B cell (primary cell): ENCODE measurements at regions not wholly inside any gene's neighbourhood (a gene's known extent, or its start where the extent isn't known, plus 50 kb on each side); places are given as distances from the start of the nearest gene placed in this dataset.

Experiments
- ATAC-seq: fragments of 200-7000 bp; cut with Tn5 transposase; one replicate; pipeline ENCODE4 v1.10.0; 2021; ENCODE audit warnings: low read depth, mild to moderate bottlenecking, moderate number of reproducible peaks, moderate library complexity
- CTCF ChIA-PET: fragments of 350-600 bp; sonication (Branson Sonifier 250); formaldehyde crosslinking; loops from one replicate; lab custom pipeline; 2021; ENCODE audit warnings: antibody characterized with exemption, inconsistent platforms; lab: Charles Lee
- POLR2A ChIA-PET: fragments of 350-600 bp; sonication (Branson Sonifier 250); formaldehyde crosslinking; loops from one replicate; lab custom pipeline; 2021; ENCODE audit warnings: antibody characterized with exemption; lab: Charles Lee
- DNase-seq: peaks from one replicate; pipeline ENCODE4 v3.0.0; 2013
- H2AFZ ChIP-seq: 2 replicates; pipeline ENCODE4 v1.6.1; 2012; ENCODE audit warnings: mild to moderate bottlenecking, low read depth, low read length; ENCODE audit not compliant: insufficient read depth, poor library complexity, severe bottlenecking
- H3K27ac ChIP-seq, 2 donors: 1 replicate in 1 of 2; 2 replicates in 1 of 2; pipeline ENCODE4 v1.5.1; 2012 to 2013; ENCODE audit warnings: low read length in 2 of 2, mild to moderate bottlenecking in 2 of 2, moderate library complexity in 1 of 2
- H3K27me3 ChIP-seq, 4 experiments: fragments of 200-600 bp in 1 of 4; sonication (generic) in 1 of 4; replicated peaks in 1 of 4; 1 replicate in 2 of 4; 2 replicates in 2 of 4; pipeline versions ENCODE4 v1.6.1 to v1.7.0; 2013 to 2016; ENCODE audit warnings: low read length in 3 of 4, mild to moderate bottlenecking in 2 of 4, mixed read lengths in 1 of 4, moderate library complexity in 1 of 4; ENCODE audit not compliant: insufficient read depth in 4 of 4, control insufficient read depth in 3 of 4; ENCODE audit errors: control extremely low read depth in 1 of 4
- H3K36me3 ChIP-seq, 2 experiments: replicated peaks in 1 of 2; 1 replicate in 1 of 2; 2 replicates in 1 of 2; pipeline versions ENCODE4 v1.6.1 to v1.7.1; 2013; ENCODE audit warnings: low read length in 1 of 2; ENCODE audit not compliant: insufficient read depth in 2 of 2, control insufficient read depth in 1 of 2; ENCODE audit errors: control extremely low read depth in 1 of 2, extremely low read depth in 1 of 2
- H3K4me1 ChIP-seq, 2 donors: fragments of 200-600 bp in 1 of 2; sonication (generic) in 1 of 2; 1 replicate in 1 of 2; 2 replicates in 1 of 2; pipeline versions ENCODE4 v1.5.1 to v1.6.1; 2013 to 2017; ENCODE audit warnings: low read length in 2 of 2; ENCODE audit not compliant: control insufficient read depth in 2 of 2, insufficient read depth in 2 of 2
- H3K4me2 ChIP-seq: replicated peaks from 2 replicates; pipeline ENCODE3; 2012; ENCODE audit warnings: mild to moderate bottlenecking, low read depth, low read length; ENCODE audit not compliant: poor library complexity, severe bottlenecking
- H3K4me3 ChIP-seq, 5 experiments: fragments of 200-600 bp in 1 of 5; sonication (generic) in 1 of 5; 1 replicate in 3 of 5; 2 replicates in 2 of 5; pipeline versions ENCODE4 v1.5.1 to v1.7.0; 2011 to 2016; ENCODE audit warnings: low read length in 4 of 5, mild to moderate bottlenecking in 4 of 5, low read depth in 2 of 5, control low read depth in 1 of 5, moderate library complexity in 1 of 5; ENCODE audit not compliant: insufficient read depth in 1 of 5; ENCODE audit errors: control extremely low read depth in 1 of 5, extremely low read depth in 1 of 5
- H3K79me2 ChIP-seq: fragments of 200-600 bp; sonication (generic); one replicate; pipeline ENCODE4 v1.6.0; 2016; ENCODE audit warnings: low read length; ENCODE audit not compliant: control insufficient read depth, insufficient read depth
- H3K9ac ChIP-seq: fragments of 200-600 bp; sonication (generic); 2 replicates; pipeline ENCODE4 v1.6.1; 2017; ENCODE audit warnings: mild to moderate bottlenecking, low read length, moderate library complexity
- H3K9me3 ChIP-seq, 3 donors: one replicate each; pipeline versions ENCODE4 v1.6.1 to v1.7.1; 2013; ENCODE audit warnings: low read length in 2 of 3; ENCODE audit not compliant: control insufficient read depth in 2 of 3, insufficient read depth in 1 of 3; ENCODE audit errors: control extremely low read depth in 1 of 3
- H4K20me1 ChIP-seq: 2 replicates; pipeline ENCODE4 v1.6.0; 2012; ENCODE audit warnings: mild to moderate bottlenecking, low read length; ENCODE audit not compliant: insufficient read depth, control insufficient read depth, poor library complexity, severe bottlenecking
- H3K27ac Mint-ChIP-seq: one replicate; pipeline ENCODE4 v1.8.0; 2021; ENCODE audit warnings: mixed read lengths
- H3K27me3 Mint-ChIP-seq: one replicate; pipeline ENCODE4 v1.8.0; 2021; ENCODE audit warnings: mixed read lengths
- H3K4me1 Mint-ChIP-seq: one replicate; pipeline ENCODE4 v1.8.0; 2021; ENCODE audit warnings: mixed read lengths
- H3K4me3 Mint-ChIP-seq: one replicate; pipeline ENCODE4 v1.8.0; 2021; ENCODE audit warnings: mixed read lengths
- H3K9me3 Mint-ChIP-seq: one replicate; pipeline ENCODE4 v1.8.0; 2022; ENCODE audit warnings: mixed read lengths; ENCODE audit not compliant: insufficient read depth
- EZH2 ChIP-seq: IDR thresholded peaks from 2 replicates; pipeline ENCODE4 v1.6.1; 2012; ENCODE audit warnings: borderline replicate concordance, low read depth, mild to moderate bottlenecking, moderate library complexity, low read length; ENCODE audit not compliant: insufficient read depth, poor library complexity, severe bottlenecking
- WGBS: methylation state at CpG from one replicate; pipeline ENCODE4 v1.1.5; 2013; ENCODE audit warnings: missing lambda C conversion rate; ENCODE audit not compliant: insufficient coverage; 5-methylcytosine and 5-hydroxymethylcytosine counted together
- intact Hi-C: fragments of 100-400 bp; cut with micrococcal nuclease; formaldehyde crosslinking; loops from one replicate; pipeline ENCODE4 v1.10.0; 2022
- TF ChIP-seq, protein P1 (sequence below): fragments of 200-600 bp; IDR thresholded peaks from one replicate; pipeline ENCODE4 v1.8.0; 2022; ENCODE audit warnings: antibody characterized with exemption, mild to moderate bottlenecking

DNA sequence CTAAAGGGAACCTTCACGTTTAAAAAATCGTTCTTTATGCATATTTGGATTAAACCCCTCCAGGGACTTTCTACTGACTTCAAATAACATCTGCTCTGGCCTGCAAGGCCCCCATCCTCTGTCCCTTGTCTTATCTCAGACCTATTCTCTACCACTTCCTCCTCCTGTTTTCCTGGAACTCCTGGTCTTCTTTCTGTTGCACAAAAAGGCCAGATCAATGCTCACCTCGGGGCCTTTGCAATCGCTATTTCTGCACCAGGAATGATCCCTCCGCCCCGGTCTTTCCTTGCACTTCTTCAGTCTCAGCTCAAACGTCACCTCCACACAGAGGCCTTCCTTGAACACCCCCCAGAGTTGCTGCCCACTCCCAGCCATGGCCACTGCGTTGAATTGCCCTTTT, 57.6 kb upstream of the BEGAIN start:
- intact Hi-C loops, result no loop called here
- no peak overlapping the region for H3K27ac ChIP-seq
- CTCF ChIA-PET, result no interaction called here
- POLR2A ChIA-PET, result no interaction called here
- ATAC-seq (no peak), DNase-seq (no peak)
- no peaks in the 10 kb centered on the region for H3K36me3 ChIP-seq
- H3K27me3 Mint-ChIP-seq, result peaks cover 23% of the 10 kb centered on the region
- TF ChIP-seq EZH2, result no peak
- TF ChIP-seq, protein P1, sequence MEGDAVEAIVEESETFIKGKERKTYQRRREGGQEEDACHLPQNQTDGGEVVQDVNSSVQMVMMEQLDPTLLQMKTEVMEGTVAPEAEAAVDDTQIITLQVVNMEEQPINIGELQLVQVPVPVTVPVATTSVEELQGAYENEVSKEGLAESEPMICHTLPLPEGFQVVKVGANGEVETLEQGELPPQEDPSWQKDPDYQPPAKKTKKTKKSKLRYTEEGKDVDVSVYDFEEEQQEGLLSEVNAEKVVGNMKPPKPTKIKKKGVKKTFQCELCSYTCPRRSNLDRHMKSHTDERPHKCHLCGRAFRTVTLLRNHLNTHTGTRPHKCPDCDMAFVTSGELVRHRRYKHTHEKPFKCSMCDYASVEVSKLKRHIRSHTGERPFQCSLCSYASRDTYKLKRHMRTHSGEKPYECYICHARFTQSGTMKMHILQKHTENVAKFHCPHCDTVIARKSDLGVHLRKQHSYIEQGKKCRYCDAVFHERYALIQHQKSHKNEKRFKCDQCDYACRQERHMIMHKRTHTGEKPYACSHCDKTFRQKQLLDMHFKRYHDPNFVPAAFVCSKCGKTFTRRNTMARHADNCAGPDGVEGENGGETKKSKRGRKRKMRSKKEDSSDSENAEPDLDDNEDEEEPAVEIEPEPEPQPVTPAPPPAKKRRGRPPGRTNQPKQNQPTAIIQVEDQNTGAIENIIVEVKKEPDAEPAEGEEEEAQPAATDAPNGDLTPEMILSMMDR, result no peak
- H3K4me1 Mint-ChIP-seq, result peaks cover 9% of the 10 kb centered on the region
- H3K9ac ChIP-seq, result no peak overlapping the region
- peak overlapping the region; percentile 22 for H2AFZ ChIP-seq
- 32% methylated on average over 8 of the region's 8 CpGs for WGBS
- H3K79me2 ChIP-seq, result no peaks in the 10 kb centered on the region
- no peak overlapping the region for H3K4me3 ChIP-seq
- peaks cover 0 to 10% (median 1%) of the 10 kb centered on the region in 4 experiments for H3K27me3 ChIP-seq
- no peak overlapping the region for H3K27ac Mint-ChIP-seq
- no peak overlapping the region for H3K4me3 Mint-ChIP-seq
- no peak overlapping the region for H3K4me2 ChIP-seq
- H3K9me3 ChIP-seq, result peaks cover 0 to 15% (median 0%) of the 10 kb centered on the region in 3 donors
- H4K20me1 ChIP-seq, result no peaks in the 10 kb centered on the region
- H3K9me3 Mint-ChIP-seq, result peaks cover 3% of the 10 kb centered on the region
- H3K4me1 ChIP-seq, result peaks cover 15 to 18% of the 10 kb centered on the region in 2 donors

DNA sequence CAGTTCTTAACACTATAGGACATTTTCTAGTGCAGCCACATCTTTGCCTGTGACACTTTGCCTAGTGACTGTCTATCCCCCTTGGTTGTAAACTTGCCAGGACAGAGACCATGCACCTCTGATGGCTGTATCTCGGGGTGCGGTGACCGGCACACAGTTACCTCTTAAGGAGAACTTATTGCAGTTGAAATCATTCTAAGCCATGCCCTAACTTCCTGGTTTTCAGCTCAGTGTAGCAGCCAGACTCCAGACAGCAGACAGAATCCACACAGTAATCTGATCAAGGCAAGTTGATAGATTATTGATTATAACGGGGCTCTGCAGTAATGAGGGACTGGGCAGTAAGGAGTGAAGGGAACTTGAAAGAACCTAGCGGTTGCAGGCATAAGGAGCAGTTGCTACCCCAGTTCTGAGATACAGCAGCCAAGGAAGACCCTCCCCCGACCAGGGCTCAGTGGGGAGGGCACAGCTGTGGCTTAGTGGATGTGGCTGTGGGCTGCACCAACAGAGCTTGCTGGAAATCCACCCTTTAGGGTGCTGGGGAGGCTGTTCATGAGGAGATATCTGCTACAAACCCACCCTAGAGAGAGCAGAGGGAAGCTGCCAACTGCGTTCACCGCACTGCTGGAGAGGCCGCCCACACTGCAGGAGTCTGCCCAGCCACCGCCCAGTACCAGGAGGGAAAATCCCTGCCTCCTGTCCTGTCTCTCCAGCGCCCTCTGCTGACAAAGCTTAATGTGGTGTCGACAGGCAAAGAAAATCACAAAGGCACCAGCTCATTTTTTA, 58.2 kb upstream of the BEGAIN start:
- peaks cover 5% of the 10 kb centered on the region for H3K4me1 Mint-ChIP-seq
- no peak overlapping the region for H3K27ac Mint-ChIP-seq
- H4K20me1 ChIP-seq, result no peaks in the 10 kb centered on the region
- H3K9me3 Mint-ChIP-seq, result peaks cover 3% of the 10 kb centered on the region
- H3K4me1 ChIP-seq, result peaks cover 10 to 12% of the 10 kb centered on the region in 2 donors
- no peaks in the 10 kb centered on the region for H3K36me3 ChIP-seq
- ATAC-seq, result no peak
- H3K4me2 ChIP-seq, result peak overlapping the region; percentile 19
- no peak overlapping the region for H3K9ac ChIP-seq
- CTCF ChIA-PET, result interaction anchor here (0.6 to 1.9 kb wide), 3 partner anchors 260 to 660 kb away, joined by 3 to 5 read pairs (median 5); no protein-coding TSS in a partner anchor
- 14% methylated on average over 12 of the region's 12 CpGs for WGBS
- peak; percentile 71 for DNase-seq
- no peak overlapping the region for H3K4me3 Mint-ChIP-seq
- no peak overlapping the region for H3K4me3 ChIP-seq
- no peak overlapping the region for H3K27ac ChIP-seq
- H3K27me3 Mint-ChIP-seq, result peaks cover 23% of the 10 kb centered on the region
- peaks cover 0 to 15% (median 0%) of the 10 kb centered on the region in 3 donors for H3K9me3 ChIP-seq
- intact Hi-C loops, result no loop called here
- peak overlapping the region; percentile 22 for H2AFZ ChIP-seq
- peaks cover 0 to 10% (median 1%) of the 10 kb centered on the region in 4 experiments for H3K27me3 ChIP-seq
- no peaks in the 10 kb centered on the region for H3K79me2 ChIP-seq
- TF ChIP-seq, protein P1, result peak; percentile 8
- no peak for TF ChIP-seq EZH2
- POLR2A ChIA-PET, result no interaction called here
